ENCODE measurements at regions not wholly inside any gene's neighbourhood (a gene's known extent, or its start where the extent isn't known, plus 50 kb on each side); places are given as distances from the start of the nearest gene placed in this dataset.

GRCh38 chr2:42844901-42845821 is 52.8 kb upstream of the HAAO start:
- TF ChIP-seq FOXP2 (optimal IDR thresholded peaks at IDR 0.05; ENCODE audit: borderline replicate concordance, extremely low read depth, extremely low read length, insufficient read depth) (no peak), REST (IDR thresholded peaks at IDR 0.05; ENCODE audit: insufficient read depth in 1 of 2, low read depth in 2 of 2, low read length in 2 of 2) (no peak), POLR2AphosphoS5 (IDR thresholded peaks at IDR 0.05; ENCODE audit: low read depth, low read length) (no peak), TAF1 (IDR thresholded peaks at IDR 0.05; ENCODE audit: borderline replicate concordance, insufficient read depth, low read length) (no peak), SIN3A (IDR thresholded peaks at IDR 0.05; ENCODE audit: borderline replicate concordance, insufficient read depth, low read length) (no peak)

DNA sequence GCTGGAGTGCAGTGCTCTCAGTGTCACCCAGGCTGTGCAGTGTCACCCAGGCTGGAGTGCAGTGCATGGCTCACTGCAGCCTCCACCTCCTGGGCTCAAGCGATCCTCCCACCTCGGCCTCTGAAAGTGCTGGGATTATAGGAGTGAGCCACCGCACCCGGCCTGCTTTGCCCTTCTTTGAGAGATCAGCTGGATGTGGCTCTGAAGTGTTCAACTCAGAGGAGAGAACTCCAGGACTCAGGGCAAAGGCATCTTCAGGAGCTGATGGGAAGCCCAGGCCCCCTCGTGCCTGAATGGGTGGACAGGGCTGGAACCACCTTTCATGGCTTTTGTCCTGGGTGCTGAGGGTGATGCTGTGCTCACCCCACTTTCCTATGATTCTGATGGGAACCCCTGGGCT is 52.0 kb upstream of the HAAO start:
- TF ChIP-seq REST (IDR thresholded peaks at IDR 0.05; ENCODE audit: insufficient read depth in 1 of 2, low read depth in 2 of 2, low read length in 2 of 2) (no peak), SIN3A (IDR thresholded peaks at IDR 0.05; ENCODE audit: borderline replicate concordance, insufficient read depth, low read length) (no peak), TAF1 (IDR thresholded peaks at IDR 0.05; ENCODE audit: borderline replicate concordance, insufficient read depth, low read length) (no peak), FOXP2 (optimal IDR thresholded peaks at IDR 0.05; ENCODE audit: borderline replicate concordance, extremely low read depth, extremely low read length, insufficient read depth) (no peak), POLR2AphosphoS5 (IDR thresholded peaks at IDR 0.05; ENCODE audit: low read depth, low read length) (no peak)

DNA sequence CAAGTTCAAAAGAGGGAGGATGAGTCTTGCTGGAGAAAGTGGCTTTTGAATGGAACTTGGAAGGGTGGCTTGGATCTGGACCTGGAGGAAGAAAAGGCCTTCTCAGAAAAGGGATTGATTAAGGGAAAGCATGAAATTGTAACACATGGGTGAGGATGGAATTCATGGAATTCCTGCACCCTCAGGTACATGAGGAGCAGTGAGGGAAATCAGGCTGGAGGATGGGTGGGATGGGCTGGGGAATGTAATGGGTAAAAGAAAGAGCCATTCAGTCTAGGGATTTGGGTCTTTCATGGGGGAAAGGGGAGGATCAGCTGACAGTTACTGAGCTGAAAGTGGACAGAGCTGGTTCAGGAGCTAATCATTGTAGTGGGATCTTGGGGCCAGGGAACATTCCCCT is 51.2 kb upstream of the HAAO start:
- TF ChIP-seq REST (IDR thresholded peaks at IDR 0.05; ENCODE audit: insufficient read depth in 1 of 2, low read depth in 2 of 2, low read length in 2 of 2) = no peak
- no peak for TF ChIP-seq POLR2AphosphoS5 (IDR thresholded peaks at IDR 0.05; ENCODE audit: low read depth, low read length)
- no peak for TF ChIP-seq TAF1 (IDR thresholded peaks at IDR 0.05; ENCODE audit: borderline replicate concordance, insufficient read depth, low read length)
- TF ChIP-seq FOXP2 (optimal IDR thresholded peaks at IDR 0.05; ENCODE audit: borderline replicate concordance, extremely low read depth, extremely low read length, insufficient read depth) = no peak

GRCh38 chr2:42843131-42843530 is 50.7 kb upstream of the HAAO start:
- TF ChIP-seq TAF1 (IDR thresholded peaks at IDR 0.05; ENCODE audit: borderline replicate concordance, insufficient read depth, low read length) (no peak), POLR2AphosphoS5 (IDR thresholded peaks at IDR 0.05; ENCODE audit: low read depth, low read length) (no peak), SIN3A (IDR thresholded peaks at IDR 0.05; ENCODE audit: borderline replicate concordance, insufficient read depth, low read length) (no peak), FOXP2 (optimal IDR thresholded peaks at IDR 0.05; ENCODE audit: borderline replicate concordance, extremely low read depth, extremely low read length, insufficient read depth) (no peak), REST (IDR thresholded peaks at IDR 0.05; ENCODE audit: insufficient read depth in 1 of 2, low read depth in 2 of 2, low read length in 2 of 2) (no peak)

Data from PFSK-1 (cell line).